HCT116 (cell line): ENCODE measurements at regions not wholly inside any gene's neighbourhood (a gene's known extent, or its start where the extent isn't known, plus 50 kb on each side); places are given as distances from the start of the nearest gene placed in this dataset.

ENCODE experiments used
- ELF1 ChIP-seq: IDR thresholded peaks from 2 replicates; pipeline ENCODE4 v1.6.1; 2012; ENCODE audit warnings: low read depth, borderline replicate concordance
- EZH2 ChIP-seq: fragments of 200-600 bp; sonication (generic); IDR thresholded peaks from 2 replicates; pipeline ENCODE4 v1.6.1; 2017; ENCODE audit warnings: antibody characterized with exemption, mixed run types
- POLR2A ChIP-seq: IDR thresholded peaks from 2 replicates; pipeline ENCODE4 v1.7.0; 2011; ENCODE audit warnings: borderline replicate concordance; ENCODE audit not compliant: insufficient read depth, insufficient read length; ENCODE audit errors: extremely low read depth
- POLR2AphosphoS5 ChIP-seq: IDR thresholded peaks from 2 replicates; pipeline ENCODE4 v1.6.1; 2011; ENCODE audit warnings: mild to moderate bottlenecking, low read depth, low read length, moderate library complexity
- TCF7L2 ChIP-seq: IDR thresholded peaks from 2 replicates; pipeline ENCODE4 v1.7.0; 2011; ENCODE audit warnings: borderline replicate concordance, inconsistent platforms; ENCODE audit not compliant: insufficient read depth, insufficient read length; ENCODE audit errors: extremely low read depth
- YY1 ChIP-seq: IDR thresholded peaks from 2 replicates; pipeline ENCODE4 v1.6.1; 2011; ENCODE audit warnings: low read length, low read depth, moderate library complexity, mild to moderate bottlenecking; ENCODE audit not compliant: insufficient replicate concordance; ENCODE audit errors: extremely low read depth
- TF ChIP-seq, protein P1 (sequence below), 3 experiments: fragments of 200-600 bp in 1 of 3; sonication (generic) in 1 of 3; IDR thresholded peaks in 2 of 3; conservative IDR thresholded peaks in 1 of 3; 2 replicates each; pipeline ENCODE4 v1.5.1; 2012 to 2017; ENCODE audit warnings: low read depth in 2 of 3, low read length in 2 of 3, antibody characterized with exemption in 1 of 3, borderline replicate concordance in 1 of 3, control low read depth in 1 of 3, mild to moderate bottlenecking in 1 of 3, mixed read lengths in 1 of 3, mixed run types in 1 of 3, moderate library complexity in 1 of 3; ENCODE audit not compliant: insufficient read depth in 1 of 3
- TF ChIP-seq, protein P2 (sequence below): IDR thresholded peaks from 2 replicates; pipeline ENCODE4 v1.6.1; 2012

DNA sequence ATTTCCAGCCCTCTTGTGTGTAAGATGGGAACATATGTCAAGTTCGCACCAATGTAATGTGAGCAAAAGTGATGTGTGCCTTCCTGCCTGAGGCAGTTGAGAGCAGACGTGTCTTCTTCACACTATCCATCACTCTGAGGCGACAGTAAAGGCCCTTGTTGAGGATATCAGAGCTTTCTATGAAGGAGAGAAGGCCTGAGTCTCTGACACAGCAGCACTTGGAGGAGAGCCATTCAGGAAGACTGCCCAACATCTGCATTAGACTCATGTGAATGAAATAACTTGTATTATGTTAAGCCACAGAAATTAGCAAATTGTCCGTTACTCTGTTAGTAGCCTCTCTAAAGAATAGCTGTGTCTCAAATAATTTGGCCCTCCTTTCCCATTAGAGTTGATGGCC lies 108.8 kb upstream of the CCDC54 start:
- TF ChIP-seq, protein P1, sequence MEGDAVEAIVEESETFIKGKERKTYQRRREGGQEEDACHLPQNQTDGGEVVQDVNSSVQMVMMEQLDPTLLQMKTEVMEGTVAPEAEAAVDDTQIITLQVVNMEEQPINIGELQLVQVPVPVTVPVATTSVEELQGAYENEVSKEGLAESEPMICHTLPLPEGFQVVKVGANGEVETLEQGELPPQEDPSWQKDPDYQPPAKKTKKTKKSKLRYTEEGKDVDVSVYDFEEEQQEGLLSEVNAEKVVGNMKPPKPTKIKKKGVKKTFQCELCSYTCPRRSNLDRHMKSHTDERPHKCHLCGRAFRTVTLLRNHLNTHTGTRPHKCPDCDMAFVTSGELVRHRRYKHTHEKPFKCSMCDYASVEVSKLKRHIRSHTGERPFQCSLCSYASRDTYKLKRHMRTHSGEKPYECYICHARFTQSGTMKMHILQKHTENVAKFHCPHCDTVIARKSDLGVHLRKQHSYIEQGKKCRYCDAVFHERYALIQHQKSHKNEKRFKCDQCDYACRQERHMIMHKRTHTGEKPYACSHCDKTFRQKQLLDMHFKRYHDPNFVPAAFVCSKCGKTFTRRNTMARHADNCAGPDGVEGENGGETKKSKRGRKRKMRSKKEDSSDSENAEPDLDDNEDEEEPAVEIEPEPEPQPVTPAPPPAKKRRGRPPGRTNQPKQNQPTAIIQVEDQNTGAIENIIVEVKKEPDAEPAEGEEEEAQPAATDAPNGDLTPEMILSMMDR (IDR thresholded peaks at IDR 0.05 in 2 of 3, conservative IDR thresholded peaks at IDR 0.05 in 1 of 3; ENCODE audit: borderline replicate concordance in 1 of 3, insufficient read depth in 1 of 3, low read depth in 2 of 3, low read length in 2 of 3) = no peak
- no peak for TF ChIP-seq EZH2
- no peak for TF ChIP-seq YY1
- TF ChIP-seq ELF1 = no peak
- no peak for TF ChIP-seq TCF7L2
- no peak for TF ChIP-seq POLR2A
- TF ChIP-seq, protein P2, sequence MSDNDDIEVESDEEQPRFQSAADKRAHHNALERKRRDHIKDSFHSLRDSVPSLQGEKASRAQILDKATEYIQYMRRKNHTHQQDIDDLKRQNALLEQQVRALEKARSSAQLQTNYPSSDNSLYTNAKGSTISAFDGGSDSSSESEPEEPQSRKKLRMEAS = no peak
- TF ChIP-seq POLR2AphosphoS5 = no peak
